ENCODE measurements at regions not wholly inside any gene's neighbourhood (a gene's known extent, or its start where the extent isn't known, plus 50 kb on each side); places are given as distances from the start of the nearest gene placed in this dataset.

DNA sequence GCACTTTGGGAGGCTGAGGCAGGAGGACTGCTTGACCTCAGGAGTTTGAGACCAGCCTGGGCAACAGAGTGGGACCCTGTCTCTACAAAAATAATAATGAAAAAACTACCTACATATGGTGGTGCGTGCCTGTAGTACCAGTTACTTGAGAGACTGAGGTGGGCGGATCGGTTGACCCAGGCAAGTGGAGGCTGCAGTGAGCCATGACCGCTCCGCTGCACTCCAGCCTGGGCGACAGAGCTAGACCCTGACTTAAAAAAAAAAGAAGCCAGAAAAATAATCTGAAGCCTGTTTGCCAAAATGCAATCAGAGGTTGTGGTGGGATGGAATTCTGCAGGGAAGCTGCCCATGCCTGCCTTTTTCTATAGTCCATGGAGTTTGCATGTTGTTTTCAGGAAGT lies 50.4 kb upstream of the GGTA1 start:
- H3K4me1 Mint-ChIP-seq (ENCODE audit: low read depth, unreplicated experiment): peaks cover 2% of the 10 kb centered on the region
- H3K27me3 Mint-ChIP-seq (ENCODE audit: unreplicated experiment): peaks cover 15% of the 10 kb centered on the region
- H3K4me3 Mint-ChIP-seq (ENCODE audit: unreplicated experiment): no peak overlapping the region
- no peak for DNase-seq
- H3K27ac Mint-ChIP-seq (ENCODE audit: unreplicated experiment): no peak overlapping the region
- no peak for TF ChIP-seq CTCF (IDR thresholded peaks at IDR 0.05; ENCODE audit: partially characterized antibody, unreplicated experiment)
- no peaks in the 10 kb centered on the region for H3K36me3 Mint-ChIP-seq (ENCODE audit: unreplicated experiment)
- H3K9me3 Mint-ChIP-seq (ENCODE audit: unreplicated experiment): peaks cover 3% of the 10 kb centered on the region

- Mint-ChIP-seq H3K27me3 (ENCODE audit: unreplicated experiment) (peaks cover 16% of the 10 kb centered on the region), H3K27ac (ENCODE audit: unreplicated experiment) (no peak overlapping the region), H3K4me1 (ENCODE audit: low read depth, unreplicated experiment) (peaks cover 2% of the 10 kb centered on the region), H3K4me3 (ENCODE audit: unreplicated experiment) (peak overlapping the region; percentile 60), H3K9me3 (ENCODE audit: unreplicated experiment) (peaks cover 3% of the 10 kb centered on the region), H3K36me3 (ENCODE audit: unreplicated experiment) (no peaks in the 10 kb centered on the region)
- peak; percentile 94 for DNase-seq
- peak; percentile 91 for TF ChIP-seq CTCF (IDR thresholded peaks at IDR 0.05; ENCODE audit: partially characterized antibody, unreplicated experiment)
Observed at GRCh38 chr9:121550569-121551512, 51.2 kb upstream of the GGTA1 start.

- Mint-ChIP-seq H3K27ac (ENCODE audit: unreplicated experiment) (no peak overlapping the region), H3K9me3 (ENCODE audit: unreplicated experiment) (peaks cover 3% of the 10 kb centered on the region), H3K4me1 (ENCODE audit: low read depth, unreplicated experiment) (peaks cover 2% of the 10 kb centered on the region), H3K27me3 (ENCODE audit: unreplicated experiment) (peaks cover 14% of the 10 kb centered on the region), H3K4me3 (ENCODE audit: unreplicated experiment) (no peak overlapping the region), H3K36me3 (ENCODE audit: unreplicated experiment) (no peaks in the 10 kb centered on the region)
- TF ChIP-seq CTCF (IDR thresholded peaks at IDR 0.05; ENCODE audit: partially characterized antibody, unreplicated experiment): no peak
- DNase-seq: no peak
Observed at GRCh38 chr9:121551985-121552753, 52.5 kb upstream of the GGTA1 start.

DNA sequence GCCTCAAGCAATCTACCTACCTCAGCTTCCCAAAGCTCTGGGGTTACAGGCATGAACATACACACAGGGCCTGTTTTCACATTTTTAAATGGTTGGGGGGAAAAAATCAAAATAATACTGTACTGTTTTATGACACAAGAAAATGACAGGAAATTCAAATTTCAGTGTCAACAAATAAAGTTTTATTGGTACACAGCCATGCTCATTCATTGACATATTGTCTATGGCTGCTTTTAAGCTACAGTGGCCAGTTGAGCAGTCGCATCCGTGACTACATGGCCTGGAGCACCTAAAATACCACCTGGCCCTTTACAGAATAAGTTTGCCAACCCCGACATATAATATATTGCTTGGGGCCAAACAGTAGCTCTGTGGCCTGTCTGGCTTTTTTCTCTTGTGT lies 56.4 kb upstream of the GGTA1 start:
- no peak overlapping the region for H3K4me3 Mint-ChIP-seq (ENCODE audit: unreplicated experiment)
- no peak for DNase-seq
- no peak for TF ChIP-seq CTCF (IDR thresholded peaks at IDR 0.05; ENCODE audit: partially characterized antibody, unreplicated experiment)
- no peaks in the 10 kb centered on the region for H3K36me3 Mint-ChIP-seq (ENCODE audit: unreplicated experiment)
- H3K27me3 Mint-ChIP-seq (ENCODE audit: unreplicated experiment): peaks cover 12% of the 10 kb centered on the region
- H3K27ac Mint-ChIP-seq (ENCODE audit: unreplicated experiment): no peak overlapping the region
- H3K4me1 Mint-ChIP-seq (ENCODE audit: low read depth, unreplicated experiment): peaks cover under 1% of the 10 kb centered on the region
- peaks cover 3% of the 10 kb centered on the region for H3K9me3 Mint-ChIP-seq (ENCODE audit: unreplicated experiment)

Measured in glutamatergic neuron (in vitro differentiated cells).